C4-2B (cell line): ENCODE measurements at regions not wholly inside any gene's neighbourhood (a gene's known extent, or its start where the extent isn't known, plus 50 kb on each side); places are given as distances from the start of the nearest gene placed in this dataset.

Experiments
- CTCF ChIP-seq: fragments of 450-650 bp; conservative IDR thresholded peaks from 2 replicates; pipeline ENCODE4 v1.5.1; 2017; ENCODE audit warnings: mild to moderate bottlenecking
- ZFX ChIP-seq: fragments of 450-650 bp; IDR thresholded peaks from 2 replicates; pipeline ENCODE4 v1.6.1; 2017

GRCh38 chr7:15848362-15848761 lies 161.9 kb upstream of the MEOX2 start:
- TF ChIP-seq CTCF (no peak), ZFX (no peak)
